Stimulated activated naive B cell treated with anti-CD40 and anti-IgM and Interleukin-4, amounts not matched to agents 10 μg/mL and 1 μg/mL and 100 μg/mL, for 72 hours (primary cell): ENCODE measurements at regions not wholly inside any gene's neighbourhood (a gene's known extent, or its start where the extent isn't known, plus 50 kb on each side); places are given as distances from the start of the nearest gene placed in this dataset.

ENCODE experiments used
- ATAC-seq, 2 donors: fragments of 150-1000 bp; cut with Tn5 transposase; replicated peaks; 2 replicates each; pipeline ENCODE4 v1.10.0; 2021; ENCODE audit warnings: moderate library complexity in 1 of 2
- DNase-seq: peaks from one replicate; pipeline ENCODE4 v3.0.0; 2021
- H3K27ac Mint-ChIP-seq: one replicate; pipeline ENCODE4 v1.8.0; 2022; ENCODE audit warnings: mild to moderate bottlenecking, mixed read lengths
- H3K27me3 Mint-ChIP-seq, 2 donors: one replicate each; pipeline ENCODE4 v1.8.0; 2022; ENCODE audit warnings: mixed read lengths in 2 of 2
- H3K36me3 Mint-ChIP-seq, 2 donors: one replicate each; pipeline ENCODE4 v1.8.0; 2022; ENCODE audit warnings: mixed read lengths in 2 of 2, mild to moderate bottlenecking in 1 of 2
- H3K4me1 Mint-ChIP-seq, 2 donors: one replicate each; pipeline ENCODE4 v1.8.0; 2022; ENCODE audit warnings: mixed read lengths in 2 of 2, mild to moderate bottlenecking in 1 of 2
- H3K4me3 Mint-ChIP-seq, 2 donors: one replicate each; pipeline ENCODE4 v1.8.0; 2022; ENCODE audit warnings: mild to moderate bottlenecking in 2 of 2, mixed read lengths in 2 of 2, moderate library complexity in 1 of 2
- H3K9me3 Mint-ChIP-seq, 2 donors: one replicate each; pipeline ENCODE4 v1.8.0; 2022; ENCODE audit warnings: mixed read lengths in 2 of 2, mild to moderate bottlenecking in 1 of 2

GRCh38 chr13:59088716-59089115 is 1075.0 kb downstream of the DIAPH3 start:
- DNase-seq, result no peak
- no peak for ATAC-seq
- Mint-ChIP-seq H3K4me1 (no peaks in the 10 kb centered on the region), H3K36me3 (no peaks in the 10 kb centered on the region), H3K4me3 (no peak overlapping the region), H3K27ac (no peak overlapping the region), H3K27me3 (no peaks in the 10 kb centered on the region), H3K9me3 (peaks cover 0 to 3% of the 10 kb centered on the region in 2 donors)

- Mint-ChIP-seq H3K4me3 (no peak overlapping the region), H3K9me3 (peaks cover 3 to 4% of the 10 kb centered on the region in 2 donors), H3K27me3 (no peaks in the 10 kb centered on the region), H3K4me1 (no peaks in the 10 kb centered on the region), H3K27ac (no peak overlapping the region), H3K36me3 (no peaks in the 10 kb centered on the region)
- DNase-seq, result no peak
- ATAC-seq, result no peak
Measured at GRCh38 chr13:59094181-59094580, 1069.5 kb downstream of the DIAPH3 start.

DNA sequence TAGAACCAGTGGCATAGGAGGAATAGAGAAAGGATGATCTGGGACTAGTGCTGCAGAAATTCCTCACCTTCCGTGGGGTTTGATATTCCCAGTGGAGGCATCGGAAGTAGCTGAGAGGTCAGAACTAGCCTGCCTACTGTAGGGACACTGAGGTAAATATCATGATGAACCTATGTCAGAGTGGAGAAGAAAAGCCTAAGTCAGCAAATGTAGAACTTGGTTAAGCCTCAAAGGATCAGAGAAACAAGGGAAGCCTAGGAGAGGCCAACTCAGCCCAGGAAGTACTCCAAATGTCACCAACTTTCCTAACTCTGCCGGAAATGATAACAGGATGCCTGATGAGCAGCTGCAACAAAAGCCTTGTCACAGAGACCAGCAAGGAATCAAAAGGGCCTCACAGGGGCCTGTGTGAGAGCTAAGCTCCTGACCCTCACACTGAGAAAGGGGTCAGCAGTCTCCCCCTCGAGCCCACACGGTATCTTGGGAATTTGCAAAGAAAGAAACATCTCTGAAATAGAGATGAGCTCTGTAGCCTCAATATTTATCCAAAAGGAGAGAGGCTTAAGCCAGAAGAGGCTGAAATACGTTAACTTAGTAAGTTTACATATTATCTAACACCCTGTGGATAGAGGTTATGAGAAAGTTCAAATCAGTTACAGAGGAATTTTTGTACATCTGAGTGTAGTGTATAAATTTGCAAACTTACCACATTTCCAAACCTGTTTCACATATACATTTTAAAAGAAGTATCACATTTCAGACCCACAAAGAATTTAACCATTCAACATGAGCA is 1064.3 kb downstream of the DIAPH3 start:
- ATAC-seq, result no peak
- Mint-ChIP-seq H3K9me3 (peaks cover 4 to 5% of the 10 kb centered on the region in 2 donors), H3K4me1 (no peaks in the 10 kb centered on the region), H3K27ac (no peak overlapping the region), H3K27me3 (no peaks in the 10 kb centered on the region), H3K4me3 (no peak overlapping the region), H3K36me3 (no peaks in the 10 kb centered on the region)
- DNase-seq, result no peak

GRCh38 chr13:59103004-59103768 is 1060.5 kb downstream of the DIAPH3 start:
- Mint-ChIP-seq H3K9me3 (peaks cover 7 to 8% of the 10 kb centered on the region in 2 donors), H3K36me3 (no peaks in the 10 kb centered on the region), H3K27me3 (no peaks in the 10 kb centered on the region), H3K4me3 (no peak overlapping the region), H3K27ac (no peak overlapping the region), H3K4me1 (no peaks in the 10 kb centered on the region)
- DNase-seq (no peak), ATAC-seq (no peak)

GRCh38 chr13:59111751-59112171 is 1052.0 kb downstream of the DIAPH3 start:
- no peak overlapping the region for H3K4me3 Mint-ChIP-seq
- H3K27me3 Mint-ChIP-seq, result no peaks in the 10 kb centered on the region
- DNase-seq, result no peak
- H3K9me3 Mint-ChIP-seq, result peaks cover 3 to 4% of the 10 kb centered on the region in 2 donors
- H3K27ac Mint-ChIP-seq, result no peak overlapping the region
- no peaks in the 10 kb centered on the region for H3K4me1 Mint-ChIP-seq
- H3K36me3 Mint-ChIP-seq, result no peaks in the 10 kb centered on the region
- no peak for ATAC-seq

GRCh38 chr13:59112221-59112718 is 1051.5 kb downstream of the DIAPH3 start:
- DNase-seq (no peak), ATAC-seq (no peak)
- Mint-ChIP-seq H3K9me3 (peaks cover 0 to 4% of the 10 kb centered on the region in 2 donors), H3K27ac (no peak overlapping the region), H3K4me1 (no peaks in the 10 kb centered on the region), H3K27me3 (no peaks in the 10 kb centered on the region), H3K4me3 (no peak overlapping the region), H3K36me3 (no peaks in the 10 kb centered on the region)

DNA sequence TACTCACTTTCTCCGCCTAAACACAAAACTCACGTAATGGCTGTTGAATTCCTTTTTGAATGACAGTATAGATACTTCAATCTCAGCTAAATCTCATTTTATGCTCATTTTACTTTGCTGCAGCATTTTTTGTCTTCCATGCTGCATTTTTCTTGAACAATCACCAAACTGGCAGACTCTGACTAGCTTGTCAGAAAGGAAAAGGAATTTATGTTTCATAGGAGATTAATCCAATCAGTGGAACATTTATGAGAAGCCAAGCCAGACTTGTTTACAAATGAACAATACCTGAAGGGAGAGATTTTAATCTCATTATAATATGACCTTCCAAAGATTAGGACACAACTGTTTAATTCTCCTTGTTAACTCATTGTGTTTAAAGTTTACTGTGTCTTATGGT is 1044.3 kb downstream of the DIAPH3 start:
- no peaks in the 10 kb centered on the region for H3K4me1 Mint-ChIP-seq
- no peak for DNase-seq

DNA sequence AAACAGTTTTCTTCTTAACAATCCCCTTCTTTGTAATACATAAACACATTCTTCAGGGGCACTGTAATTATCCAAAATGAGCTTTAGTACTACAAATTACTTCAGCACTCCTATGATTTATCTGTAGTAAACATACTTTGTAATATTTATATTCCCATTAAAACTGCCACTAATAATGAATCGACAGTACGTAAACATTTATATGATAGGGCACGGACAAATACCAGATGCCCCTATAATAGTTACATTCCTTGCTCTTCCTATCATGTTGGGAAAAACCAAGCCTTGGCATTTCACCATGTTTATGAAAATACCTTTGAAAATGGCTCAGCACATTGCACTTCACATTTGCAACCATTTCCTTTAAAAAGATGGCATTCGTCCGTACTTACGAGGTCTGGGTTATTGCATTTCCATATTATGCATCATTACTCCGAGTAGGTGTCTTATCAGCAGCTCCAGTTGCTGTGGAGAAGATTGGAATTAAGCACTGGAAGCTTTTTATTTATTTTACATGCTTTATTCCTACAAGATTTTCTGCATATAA is 1043.4 kb downstream of the DIAPH3 start:
- Mint-ChIP-seq H3K4me3 (no peak overlapping the region), H3K9me3 (peaks cover 0 to 2% of the 10 kb centered on the region in 2 donors), H3K36me3 (no peaks in the 10 kb centered on the region), H3K4me1 (no peaks in the 10 kb centered on the region), H3K27ac (no peak overlapping the region), H3K27me3 (no peaks in the 10 kb centered on the region)
- DNase-seq (no peak), ATAC-seq (no peak)

More for the DNA sequence above, 1044.3 kb downstream of the DIAPH3 start:
- Mint-ChIP-seq H3K27me3 (no peaks in the 10 kb centered on the region), H3K9me3 (peaks cover 0 to 2% of the 10 kb centered on the region in 2 donors), H3K4me3 (no peak overlapping the region), H3K36me3 (no peaks in the 10 kb centered on the region), H3K27ac (no peak overlapping the region)
- ATAC-seq, result no peak

DNA sequence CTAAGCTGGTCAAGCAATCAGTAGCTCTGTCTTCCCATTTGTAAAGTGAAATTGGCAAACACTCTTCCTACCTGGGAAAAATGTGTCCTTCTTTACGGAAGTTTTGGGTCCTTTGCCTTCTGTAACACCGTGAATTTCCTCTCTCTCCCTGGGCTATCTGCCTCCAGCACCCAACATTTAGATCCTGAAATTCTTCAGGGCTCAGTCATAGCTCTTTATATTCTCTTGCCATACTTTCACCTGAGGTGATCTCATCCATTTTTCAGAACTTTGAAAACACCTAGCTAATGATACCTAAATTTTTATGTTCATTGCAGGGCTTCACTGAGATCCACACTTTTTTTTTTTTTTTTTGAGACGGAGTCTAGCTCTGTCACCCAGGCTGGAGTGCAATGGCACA is 1042.2 kb downstream of the DIAPH3 start:
- Mint-ChIP-seq H3K36me3 (no peaks in the 10 kb centered on the region), H3K27me3 (no peaks in the 10 kb centered on the region), H3K4me1 (no peaks in the 10 kb centered on the region), H3K9me3 (peaks cover 0 to 2% of the 10 kb centered on the region in 2 donors), H3K27ac (no peak overlapping the region), H3K4me3 (no peak overlapping the region)
- DNase-seq (no peak), ATAC-seq (no peak)

DNA sequence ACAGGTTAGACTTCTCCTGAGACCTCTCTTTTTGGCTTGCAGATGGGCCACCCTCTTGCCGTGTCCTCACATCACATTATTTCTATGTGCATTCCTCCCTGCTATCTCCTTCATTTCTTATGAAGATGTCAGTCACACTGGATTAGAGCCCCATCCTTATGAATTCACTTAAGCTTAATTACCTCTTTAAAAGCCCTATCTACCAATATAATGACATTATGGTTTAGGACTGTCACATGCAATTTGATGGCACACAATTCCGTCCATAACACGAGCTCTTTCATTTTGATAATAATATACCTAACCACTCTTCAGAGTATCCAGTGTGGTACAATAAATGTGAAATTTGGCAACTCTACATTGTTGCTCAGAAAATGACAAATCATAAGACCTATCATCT is 1037.3 kb downstream of the DIAPH3 start:
- DNase-seq, result no peak
- H3K4me3 Mint-ChIP-seq, result no peak overlapping the region
- no peaks in the 10 kb centered on the region for H3K36me3 Mint-ChIP-seq
- H3K27me3 Mint-ChIP-seq, result no peaks in the 10 kb centered on the region
- H3K9me3 Mint-ChIP-seq, result peaks cover 2 to 6% of the 10 kb centered on the region in 2 donors
- ATAC-seq, result no peak
- H3K4me1 Mint-ChIP-seq, result no peaks in the 10 kb centered on the region
- H3K27ac Mint-ChIP-seq, result no peak overlapping the region

GRCh38 chr13:59133903-59134302 is 1029.8 kb downstream of the DIAPH3 start:
- Mint-ChIP-seq H3K9me3 (peaks cover 8 to 11% of the 10 kb centered on the region in 2 donors), H3K4me3 (no peak overlapping the region), H3K27me3 (no peaks in the 10 kb centered on the region), H3K4me1 (no peaks in the 10 kb centered on the region), H3K27ac (no peak overlapping the region), H3K36me3 (no peaks in the 10 kb centered on the region)
- DNase-seq (no peak), ATAC-seq (no peak)

DNA sequence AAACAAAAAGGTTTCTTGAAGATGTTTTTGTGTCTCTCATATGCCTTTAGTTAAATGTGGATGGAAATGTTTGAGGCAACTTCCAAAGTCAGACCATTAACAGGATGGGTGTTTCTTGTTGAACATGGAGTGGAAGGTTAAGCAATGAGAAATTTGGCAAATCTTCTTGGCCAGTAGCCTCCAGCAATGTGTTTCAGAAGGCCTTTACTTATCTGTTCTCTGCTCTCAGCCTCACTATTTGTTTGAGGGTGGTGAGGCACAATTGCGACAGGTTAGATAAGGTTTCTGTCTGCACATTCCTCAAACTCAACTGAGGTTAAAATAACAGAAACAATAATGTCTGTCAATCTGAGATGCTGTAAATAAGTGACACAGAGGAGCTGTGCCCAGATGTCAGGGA is 1019.0 kb downstream of the DIAPH3 start:
- Mint-ChIP-seq H3K36me3 (no peaks in the 10 kb centered on the region), H3K4me1 (no peaks in the 10 kb centered on the region), H3K27me3 (no peaks in the 10 kb centered on the region), H3K4me3 (no peak overlapping the region), H3K9me3 (peaks cover 2 to 4% of the 10 kb centered on the region in 2 donors), H3K27ac (no peak overlapping the region)
- DNase-seq (no peak), ATAC-seq (no peak)

DNA sequence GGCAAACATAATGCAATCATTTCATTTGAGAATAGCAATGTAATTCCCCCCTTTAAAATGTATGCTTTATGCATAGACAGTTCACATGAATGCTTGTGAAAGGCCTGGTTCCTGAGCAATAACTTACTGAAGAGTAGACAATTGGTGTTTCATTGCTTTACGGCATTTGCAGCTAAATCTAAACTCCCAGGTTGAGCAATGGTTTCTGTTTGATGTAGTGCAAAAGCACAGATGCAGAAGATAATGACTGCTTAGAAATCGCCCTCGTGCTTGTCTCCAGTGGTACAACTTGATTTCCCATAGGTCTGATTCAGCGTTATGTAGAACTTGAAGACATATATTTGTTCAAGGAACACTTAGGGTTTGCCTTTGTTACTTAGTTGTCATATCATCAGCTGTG is 1018.3 kb downstream of the DIAPH3 start:
- ATAC-seq, result no peak
- Mint-ChIP-seq H3K9me3 (peaks cover 2 to 4% of the 10 kb centered on the region in 2 donors), H3K36me3 (no peaks in the 10 kb centered on the region), H3K4me3 (no peak overlapping the region), H3K27me3 (no peaks in the 10 kb centered on the region), H3K27ac (no peak overlapping the region), H3K4me1 (no peaks in the 10 kb centered on the region)
- DNase-seq, result no peak

- Mint-ChIP-seq H3K4me1 (no peaks in the 10 kb centered on the region), H3K27ac (no peak overlapping the region), H3K36me3 (no peaks in the 10 kb centered on the region), H3K4me3 (no peak overlapping the region), H3K9me3 (peaks cover 0 to 5% of the 10 kb centered on the region in 2 donors), H3K27me3 (no peaks in the 10 kb centered on the region)
- DNase-seq (no peak), ATAC-seq (no peak)
Measured at GRCh38 chr13:59157181-59157580, 1006.5 kb downstream of the DIAPH3 start.
